ENCODE measurements at regions not wholly inside any gene's neighbourhood (a gene's known extent, or its start where the extent isn't known, plus 50 kb on each side); places are given as distances from the start of the nearest gene placed in this dataset.

DNA sequence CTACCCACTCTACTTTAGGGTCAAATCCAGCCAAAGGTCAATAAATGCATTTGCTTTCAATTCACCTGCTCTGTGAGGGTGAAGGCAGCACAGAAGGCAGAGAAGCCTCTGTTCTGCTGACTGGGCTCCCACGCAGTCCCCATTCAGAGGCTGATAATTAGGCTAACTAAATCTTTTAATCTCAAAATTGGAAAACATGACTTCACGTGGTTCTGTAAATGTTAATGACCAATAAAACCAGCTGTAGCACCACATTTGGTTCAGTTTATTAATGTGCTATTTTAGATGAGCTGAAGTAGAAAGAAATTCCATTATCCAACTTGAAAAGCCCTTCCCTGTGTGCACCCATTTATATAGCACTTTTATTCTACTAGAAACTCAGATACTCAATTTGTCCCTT is 310.6 kb downstream of the C1D start:
- TF ChIP-seq, protein P1, sequence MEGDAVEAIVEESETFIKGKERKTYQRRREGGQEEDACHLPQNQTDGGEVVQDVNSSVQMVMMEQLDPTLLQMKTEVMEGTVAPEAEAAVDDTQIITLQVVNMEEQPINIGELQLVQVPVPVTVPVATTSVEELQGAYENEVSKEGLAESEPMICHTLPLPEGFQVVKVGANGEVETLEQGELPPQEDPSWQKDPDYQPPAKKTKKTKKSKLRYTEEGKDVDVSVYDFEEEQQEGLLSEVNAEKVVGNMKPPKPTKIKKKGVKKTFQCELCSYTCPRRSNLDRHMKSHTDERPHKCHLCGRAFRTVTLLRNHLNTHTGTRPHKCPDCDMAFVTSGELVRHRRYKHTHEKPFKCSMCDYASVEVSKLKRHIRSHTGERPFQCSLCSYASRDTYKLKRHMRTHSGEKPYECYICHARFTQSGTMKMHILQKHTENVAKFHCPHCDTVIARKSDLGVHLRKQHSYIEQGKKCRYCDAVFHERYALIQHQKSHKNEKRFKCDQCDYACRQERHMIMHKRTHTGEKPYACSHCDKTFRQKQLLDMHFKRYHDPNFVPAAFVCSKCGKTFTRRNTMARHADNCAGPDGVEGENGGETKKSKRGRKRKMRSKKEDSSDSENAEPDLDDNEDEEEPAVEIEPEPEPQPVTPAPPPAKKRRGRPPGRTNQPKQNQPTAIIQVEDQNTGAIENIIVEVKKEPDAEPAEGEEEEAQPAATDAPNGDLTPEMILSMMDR (IDR thresholded peaks at IDR 0.05) = no peak
- TF ChIP-seq POLR2A (IDR thresholded peaks at IDR 0.05) = no peak

Measured in lower leg skin (tissue), 3 donors.